HG02981 (cell line): ENCODE measurements at regions not wholly inside any gene's neighbourhood (a gene's known extent, or its start where the extent isn't known, plus 50 kb on each side); places are given as distances from the start of the nearest gene placed in this dataset.

Source experiments
- ATAC-seq: cut with Tn5 transposase; IDR thresholded peaks from one replicate; pipeline ENCODE4 v1.9.1; 2021; ENCODE audit warnings: mild to moderate bottlenecking, moderate library complexity; ENCODE audit not compliant: unreplicated experiment

DNA sequence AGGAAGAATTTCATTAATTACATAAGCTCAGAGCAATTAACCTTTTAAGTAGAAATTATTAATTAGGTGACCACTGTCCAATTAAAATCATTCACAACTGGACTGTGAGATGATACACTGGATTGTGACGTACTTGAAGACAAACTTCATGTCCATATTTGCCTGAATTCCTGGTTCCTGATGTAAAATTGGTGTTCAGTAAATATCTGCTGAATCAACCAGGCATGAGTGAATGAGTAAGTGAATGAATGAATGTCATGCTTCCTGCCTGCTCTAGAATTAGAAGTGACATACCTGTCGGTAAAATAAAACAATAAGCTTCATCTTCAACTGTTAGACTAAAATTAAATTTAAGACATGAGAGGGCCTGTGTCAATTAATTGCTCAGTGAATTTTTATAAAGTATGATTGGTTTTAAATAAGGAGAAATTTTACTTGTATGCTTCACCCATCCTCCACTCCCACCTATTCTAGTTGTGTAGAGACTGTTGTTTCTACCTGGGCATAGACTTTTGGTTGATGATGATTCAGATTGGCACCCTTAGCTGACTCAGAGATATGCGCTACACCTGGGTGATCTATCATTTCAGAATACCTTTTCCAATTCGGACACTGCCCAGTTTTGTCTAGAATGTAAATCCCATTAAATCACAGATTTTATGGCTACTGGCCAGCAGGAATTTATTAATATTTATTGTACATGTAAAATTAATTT, 56.9 kb upstream of the PTGS2 start:
- no peak for ATAC-seq

DNA sequence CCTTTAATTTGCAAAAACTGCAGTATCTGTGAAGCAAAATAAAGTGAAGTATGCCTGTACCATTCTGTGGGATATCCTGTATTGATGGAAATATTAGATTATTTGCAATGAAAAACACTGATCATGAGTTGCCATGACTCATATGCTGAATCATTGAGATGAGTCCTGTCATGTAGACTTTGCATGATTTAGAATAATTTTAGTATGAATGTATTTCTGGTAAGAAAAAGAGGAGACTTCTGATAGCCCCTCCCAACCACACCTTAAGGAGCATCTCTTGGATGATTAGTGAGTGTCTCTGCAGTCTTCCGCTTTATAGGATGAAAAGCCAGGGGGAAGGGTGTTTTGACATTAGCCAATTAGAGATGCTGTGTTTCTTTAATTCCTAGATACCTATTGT, 55.2 kb upstream of the PTGS2 start:
- no peak for ATAC-seq

DNA sequence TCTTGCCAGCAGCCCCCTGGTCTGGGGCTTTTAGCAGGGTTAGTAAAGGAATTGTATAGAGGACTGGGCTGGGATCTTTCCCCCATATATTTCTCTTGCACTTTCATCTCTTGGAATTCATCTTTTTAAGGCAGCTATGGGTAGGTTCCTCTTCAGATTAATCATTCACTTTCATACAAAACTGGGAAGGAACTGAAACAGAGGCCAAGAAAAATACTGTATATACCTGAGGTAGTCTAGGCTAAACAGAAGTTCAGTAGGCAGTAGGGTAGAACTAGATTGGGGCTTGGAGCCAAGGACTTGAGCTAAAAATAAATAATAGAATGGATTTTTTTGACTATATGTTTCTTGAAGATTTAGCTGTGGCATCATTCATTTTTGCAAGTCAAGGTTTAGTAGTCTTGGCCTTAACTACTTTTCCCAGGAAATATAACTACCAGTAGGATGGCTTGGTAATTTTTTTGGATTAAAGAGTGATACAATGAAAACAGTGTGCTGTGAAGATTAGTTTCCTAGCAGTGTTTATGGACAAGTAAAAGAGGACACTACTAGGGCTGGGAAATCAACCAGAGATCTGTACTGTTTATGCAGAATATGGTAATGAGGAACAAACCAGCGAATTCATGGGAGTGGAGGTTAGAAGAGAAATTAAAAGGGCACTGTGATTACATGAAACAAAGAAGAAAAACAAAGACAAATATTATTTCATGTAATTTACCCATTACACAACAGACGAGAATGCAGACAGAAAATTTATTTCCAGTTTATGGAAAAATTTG, 50.9 kb upstream of the PTGS2 start:
- no peak for ATAC-seq
